Stimulated activated naive CD8-positive, alpha-beta T cell treated with anti-CD3 and anti-CD28 coated beads, Interleukin-15, Interleukin-2, amounts not matched to agents 100 ng/mL and 50 ng/mL, for 24 hours (primary cell): ENCODE measurements at regions not wholly inside any gene's neighbourhood (a gene's known extent, or its start where the extent isn't known, plus 50 kb on each side); places are given as distances from the start of the nearest gene placed in this dataset.
"Not testable (repeated sequence)": the region's sequence is repeated elsewhere in the genome, so short reads cannot be mapped to it uniquely, and the experiment has no call there.

Experiments used
- H3K27ac Mint-ChIP-seq: one replicate; pipeline ENCODE4 v1.8.0; 2021; ENCODE audit warnings: mild to moderate bottlenecking, mixed read lengths
- H3K27me3 Mint-ChIP-seq: one replicate; pipeline ENCODE4 v1.8.0; 2021; ENCODE audit warnings: mixed read lengths
- H3K36me3 Mint-ChIP-seq: one replicate; pipeline ENCODE4 v1.8.0; 2021; ENCODE audit warnings: low read depth, mixed read lengths
- H3K4me1 Mint-ChIP-seq: one replicate; pipeline ENCODE4 v1.8.0; 2021; ENCODE audit warnings: low read depth, mixed read lengths
- H3K4me3 Mint-ChIP-seq: one replicate; pipeline ENCODE4 v1.8.0; 2021; ENCODE audit warnings: mild to moderate bottlenecking, mixed read lengths
- H3K9me3 Mint-ChIP-seq: one replicate; pipeline ENCODE4 v1.8.0; 2021; ENCODE audit warnings: mixed read lengths

GRCh38 chr13:66128201-66128600 is 1101.9 kb downstream of the PCDH9 start:
- Mint-ChIP-seq H3K36me3 (no peaks in the 10 kb centered on the region), H3K4me3 (no peak overlapping the region), H3K9me3 (peaks cover 3% of the 10 kb centered on the region), H3K27me3 (no peaks in the 10 kb centered on the region), H3K27ac (no peak overlapping the region), H3K4me1 (peaks cover 12% of the 10 kb centered on the region)

GRCh38 chr13:66117563-66117962 is 1112.6 kb downstream of the PCDH9 start:
- Mint-ChIP-seq H3K9me3 (no peaks in the 10 kb centered on the region), H3K36me3 (no peaks in the 10 kb centered on the region), H3K27me3 (no peaks in the 10 kb centered on the region), H3K27ac (no peak overlapping the region), H3K4me1 (no peaks in the 10 kb centered on the region), H3K4me3 (no peak overlapping the region)

- Mint-ChIP-seq H3K36me3 (no peaks in the 10 kb centered on the region), H3K27me3 (no peaks in the 10 kb centered on the region), H3K4me3 (no peak overlapping the region), H3K4me1 (no peaks in the 10 kb centered on the region), H3K9me3 (no peaks in the 10 kb centered on the region), H3K27ac (no peak overlapping the region)
Measured at GRCh38 chr13:66113882-66114526, 1116.1 kb downstream of the PCDH9 start.

- Mint-ChIP-seq H3K4me1 (no peaks in the 10 kb centered on the region), H3K9me3 (no peaks in the 10 kb centered on the region), H3K4me3 (no peak overlapping the region), H3K27ac (no peak overlapping the region), H3K27me3 (no peaks in the 10 kb centered on the region), H3K36me3 (no peaks in the 10 kb centered on the region)
Measured at GRCh38 chr13:66111628-66112027, 1118.5 kb downstream of the PCDH9 start.

- no peak overlapping the region for H3K27ac Mint-ChIP-seq
- H3K9me3 Mint-ChIP-seq, result no peaks in the 10 kb centered on the region
- no peaks in the 10 kb centered on the region for H3K4me1 Mint-ChIP-seq
- no peaks in the 10 kb centered on the region for H3K36me3 Mint-ChIP-seq
- no peaks in the 10 kb centered on the region for H3K27me3 Mint-ChIP-seq
- no peak overlapping the region for H3K4me3 Mint-ChIP-seq
Measured at GRCh38 chr13:66106246-66106645, 1123.9 kb downstream of the PCDH9 start.

GRCh38 chr13:66102864-66103263 is 1127.3 kb downstream of the PCDH9 start:
- H3K4me3 Mint-ChIP-seq, result no peak overlapping the region
- no peak overlapping the region for H3K27ac Mint-ChIP-seq
- H3K9me3 Mint-ChIP-seq, result no peaks in the 10 kb centered on the region
- no peaks in the 10 kb centered on the region for H3K27me3 Mint-ChIP-seq
- H3K4me1 Mint-ChIP-seq, result no peaks in the 10 kb centered on the region
- no peaks in the 10 kb centered on the region for H3K36me3 Mint-ChIP-seq

- Mint-ChIP-seq H3K27me3 (no peaks in the 10 kb centered on the region), H3K27ac (no peak overlapping the region), H3K36me3 (no peaks in the 10 kb centered on the region), H3K9me3 (peaks cover 9% of the 10 kb centered on the region), H3K4me1 (no peaks in the 10 kb centered on the region), H3K4me3 (no peak overlapping the region)
Measured at GRCh38 chr13:66099825-66100224, 1130.3 kb downstream of the PCDH9 start.

GRCh38 chr13:66098931-66099628 is 1131.1 kb downstream of the PCDH9 start:
- Mint-ChIP-seq H3K9me3 (peaks cover 12% of the 10 kb centered on the region), H3K27me3 (no peaks in the 10 kb centered on the region), H3K4me3 (no peak overlapping the region), H3K27ac (no peak overlapping the region), H3K36me3 (no peaks in the 10 kb centered on the region), H3K4me1 (no peaks in the 10 kb centered on the region)

- Mint-ChIP-seq H3K4me3 (no peak overlapping the region), H3K27ac (no peak overlapping the region), H3K9me3 (peaks cover 5% of the 10 kb centered on the region)
Measured at GRCh38 chr13:66089711-66090110, 1140.4 kb downstream of the PCDH9 start.

GRCh38 chr13:66087269-66087710 is 1142.8 kb downstream of the PCDH9 start:
- H3K4me3 Mint-ChIP-seq, result no peak overlapping the region
- peaks cover 1% of the 10 kb centered on the region for H3K9me3 Mint-ChIP-seq
- H3K4me1 Mint-ChIP-seq, result no peaks in the 10 kb centered on the region
- H3K36me3 Mint-ChIP-seq, result no peaks in the 10 kb centered on the region
- no peak overlapping the region for H3K27ac Mint-ChIP-seq
- no peaks in the 10 kb centered on the region for H3K27me3 Mint-ChIP-seq

More at GRCh38 chr13:66089711-66090110, 1140.4 kb downstream of the PCDH9 start:
- no peaks in the 10 kb centered on the region for H3K27me3 Mint-ChIP-seq
- H3K4me1 Mint-ChIP-seq, result no peaks in the 10 kb centered on the region
- H3K36me3 Mint-ChIP-seq, result no peaks in the 10 kb centered on the region

- H3K27ac Mint-ChIP-seq, result no peak overlapping the region
- no peaks in the 10 kb centered on the region for H3K36me3 Mint-ChIP-seq
- peaks cover 14% of the 10 kb centered on the region for H3K9me3 Mint-ChIP-seq
- H3K4me3 Mint-ChIP-seq, result no peak overlapping the region
- no peaks in the 10 kb centered on the region for H3K27me3 Mint-ChIP-seq
- no peaks in the 10 kb centered on the region for H3K4me1 Mint-ChIP-seq
Measured at GRCh38 chr13:66077132-66077689, 1152.9 kb downstream of the PCDH9 start.

- no peaks in the 10 kb centered on the region for H3K4me1 Mint-ChIP-seq
- H3K4me3 Mint-ChIP-seq, result no peak overlapping the region
- no peak overlapping the region for H3K27ac Mint-ChIP-seq
- peaks cover 14% of the 10 kb centered on the region for H3K9me3 Mint-ChIP-seq
- H3K36me3 Mint-ChIP-seq, result no peaks in the 10 kb centered on the region
- H3K27me3 Mint-ChIP-seq, result no peaks in the 10 kb centered on the region
Measured at GRCh38 chr13:66076417-66076816, 1153.7 kb downstream of the PCDH9 start.

GRCh38 chr13:66074018-66074615 is 1156.0 kb downstream of the PCDH9 start:
- Mint-ChIP-seq H3K36me3 (no peaks in the 10 kb centered on the region), H3K27me3 (no peaks in the 10 kb centered on the region), H3K4me1 (no peaks in the 10 kb centered on the region), H3K27ac (no peak overlapping the region), H3K9me3 (peaks cover 10% of the 10 kb centered on the region), H3K4me3 (no peak overlapping the region)

- peaks cover 10% of the 10 kb centered on the region for H3K9me3 Mint-ChIP-seq
- H3K27ac Mint-ChIP-seq, H3K4me3 Mint-ChIP-seq, H3K4me1 Mint-ChIP-seq, H3K27me3 Mint-ChIP-seq, H3K36me3 Mint-ChIP-seq: not testable (repeated sequence)
Measured at GRCh38 chr13:66072097-66072496, 1158.0 kb downstream of the PCDH9 start.

GRCh38 chr13:66071608-66072007 is 1158.5 kb downstream of the PCDH9 start:
- no peak overlapping the region for H3K4me3 Mint-ChIP-seq
- no peak overlapping the region for H3K27ac Mint-ChIP-seq
- H3K27me3 Mint-ChIP-seq, result no peaks in the 10 kb centered on the region
- no peaks in the 10 kb centered on the region for H3K36me3 Mint-ChIP-seq
- H3K4me1 Mint-ChIP-seq, result no peaks in the 10 kb centered on the region
- H3K9me3 Mint-ChIP-seq, result peaks cover 9% of the 10 kb centered on the region
